Suprapubic skin (tissue), 4 donors: ENCODE measurements at regions not wholly inside any gene's neighbourhood (a gene's known extent, or its start where the extent isn't known, plus 50 kb on each side); places are given as distances from the start of the nearest gene placed in this dataset.

Source experiments
- POLR2A ChIP-seq, 2 donors: fragments of 450-650 bp; IDR thresholded peaks; one replicate each; pipeline ENCODE4 v1.6.1; 2017; ENCODE audit warnings: antibody characterized with exemption in 2 of 2, mild to moderate bottlenecking in 2 of 2, moderate library complexity in 2 of 2
- POLR2AphosphoS5 ChIP-seq, 3 donors: sonication (generic); formaldehyde crosslinking; IDR thresholded peaks; one replicate each; pipeline ENCODE4 v1.6.1; 2017; ENCODE audit warnings: antibody characterized with exemption in 3 of 3
- TF ChIP-seq, protein P1 (sequence below), 2 donors: fragments of 200-600 bp in 1 of 2; fragments of 450-650 bp in 1 of 2; sonication (generic) in 1 of 2; IDR thresholded peaks; one replicate each; pipeline ENCODE4 v1.5.1; 2016 to 2019; ENCODE audit warnings: antibody characterized with exemption in 2 of 2, mild to moderate bottlenecking in 1 of 2, moderate library complexity in 1 of 2

GRCh38 chrX:39611468-39611867 is 486.3 kb downstream of the BCOR start:
- TF ChIP-seq, protein P1, sequence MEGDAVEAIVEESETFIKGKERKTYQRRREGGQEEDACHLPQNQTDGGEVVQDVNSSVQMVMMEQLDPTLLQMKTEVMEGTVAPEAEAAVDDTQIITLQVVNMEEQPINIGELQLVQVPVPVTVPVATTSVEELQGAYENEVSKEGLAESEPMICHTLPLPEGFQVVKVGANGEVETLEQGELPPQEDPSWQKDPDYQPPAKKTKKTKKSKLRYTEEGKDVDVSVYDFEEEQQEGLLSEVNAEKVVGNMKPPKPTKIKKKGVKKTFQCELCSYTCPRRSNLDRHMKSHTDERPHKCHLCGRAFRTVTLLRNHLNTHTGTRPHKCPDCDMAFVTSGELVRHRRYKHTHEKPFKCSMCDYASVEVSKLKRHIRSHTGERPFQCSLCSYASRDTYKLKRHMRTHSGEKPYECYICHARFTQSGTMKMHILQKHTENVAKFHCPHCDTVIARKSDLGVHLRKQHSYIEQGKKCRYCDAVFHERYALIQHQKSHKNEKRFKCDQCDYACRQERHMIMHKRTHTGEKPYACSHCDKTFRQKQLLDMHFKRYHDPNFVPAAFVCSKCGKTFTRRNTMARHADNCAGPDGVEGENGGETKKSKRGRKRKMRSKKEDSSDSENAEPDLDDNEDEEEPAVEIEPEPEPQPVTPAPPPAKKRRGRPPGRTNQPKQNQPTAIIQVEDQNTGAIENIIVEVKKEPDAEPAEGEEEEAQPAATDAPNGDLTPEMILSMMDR (IDR thresholded peaks at IDR 0.05), result no peak
- TF ChIP-seq POLR2A (IDR thresholded peaks at IDR 0.05) (no peak), POLR2AphosphoS5 (IDR thresholded peaks at IDR 0.05) (no peak)
